ENCODE measurements at regions not wholly inside any gene's neighbourhood (a gene's known extent, or its start where the extent isn't known, plus 50 kb on each side); places are given as distances from the start of the nearest gene placed in this dataset.

- H3K18ac ChIP-seq (ENCODE audit: low read depth in 1 of 2, low read length in 2 of 2) = peak overlapping the region; percentile 23 to 34
- no peak overlapping the region for H3K4me2 ChIP-seq (ENCODE audit: low read length, poor library complexity, severe bottlenecking)
- H3K14ac ChIP-seq (ENCODE audit: low read length in 2 of 2) = no peak overlapping the region
- 95% methylated on average over 21 of the region's 21 CpGs for WGBS
- no peak overlapping the region for H3K4ac ChIP-seq (ENCODE audit: low read depth in 1 of 2, low read length in 2 of 2)
- H2BK15ac ChIP-seq (ENCODE audit: low read depth, poor library complexity, severe bottlenecking) = no peak overlapping the region
- H3K4me1 ChIP-seq (ENCODE audit: control insufficient read depth, insufficient read depth, low read depth, low read length) = peaks cover 49% of the 10 kb centered on the region
- no peaks in the 10 kb centered on the region for H3K36me3 ChIP-seq (ENCODE audit: control insufficient read depth in 1 of 2, insufficient read depth in 2 of 2, low read depth in 1 of 2, low read length in 2 of 2)
- peak overlapping the region; percentile 62 to 74 for H2BK12ac ChIP-seq (ENCODE audit: low read length in 2 of 2)
- H3K27ac ChIP-seq (ENCODE audit: low read length, poor library complexity, severe bottlenecking) = no peak overlapping the region
- H4K8ac ChIP-seq (ENCODE audit: low read length) = no peak overlapping the region
- peak overlapping the region; percentile 18 for H2AK5ac ChIP-seq (ENCODE audit: low read length, severe bottlenecking)
- H3K9ac ChIP-seq (ENCODE audit: low read length) = no peak overlapping the region
- H3K27me3 ChIP-seq (ENCODE audit: control insufficient read depth in 1 of 2, insufficient read depth in 1 of 2, low read length in 2 of 2) = peaks cover 0 to 25% of the 10 kb centered on the region in 2 experiments
- peak overlapping the region; percentile 69 for H2BK120ac ChIP-seq (ENCODE audit: low read depth, low read length)
- no peak overlapping the region for H3K4me3 ChIP-seq (ENCODE audit: insufficient read depth in 1 of 2, low read depth in 1 of 2, low read length in 2 of 2)
- H4K91ac ChIP-seq (ENCODE audit: low read length) = no peak overlapping the region
- no peak overlapping the region for H2BK5ac ChIP-seq (ENCODE audit: low read depth, low read length, poor library complexity, severe bottlenecking)
- DNase-seq = no peak
- no peak overlapping the region for H3K23ac ChIP-seq (ENCODE audit: low read length in 2 of 2)
- H3K79me1 ChIP-seq (replicated peaks; ENCODE audit: low read length, poor library complexity, severe bottlenecking) = no peaks in the 10 kb centered on the region
- no peak overlapping the region for H2AFZ ChIP-seq (ENCODE audit: low read depth, low read length)
- H3K9me3 ChIP-seq (ENCODE audit: control insufficient read depth, low read length) = no peaks in the 10 kb centered on the region
These were observed 102.6 kb upstream of the COL5A1 start for GRCh38 chr9:134538856-134539566.

GRCh38 chr9:134539586-134540194, 101.9 kb upstream of the COL5A1 start:
- peak overlapping the region; percentile 62 for H4K8ac ChIP-seq (ENCODE audit: low read length)
- H3K4ac ChIP-seq (ENCODE audit: low read depth in 1 of 2, low read length in 2 of 2) = peak overlapping the region; percentile 24 to 52
- H3K14ac ChIP-seq (ENCODE audit: low read length in 2 of 2) = no peak overlapping the region
- peaks cover 49% of the 10 kb centered on the region for H3K4me1 ChIP-seq (ENCODE audit: control insufficient read depth, insufficient read depth, low read depth, low read length)
- H2BK5ac ChIP-seq (ENCODE audit: low read depth, low read length, poor library complexity, severe bottlenecking) = no peak overlapping the region
- no peak overlapping the region for H3K4me2 ChIP-seq (ENCODE audit: low read length, poor library complexity, severe bottlenecking)
- no peak overlapping the region for H2AFZ ChIP-seq (ENCODE audit: low read depth, low read length)
- peak overlapping the region in 1 of 2 experiments; percentile 47 for H3K23ac ChIP-seq (ENCODE audit: low read length in 2 of 2)
- no peaks in the 10 kb centered on the region for H3K9me3 ChIP-seq (ENCODE audit: control insufficient read depth, low read length)
- H3K27ac ChIP-seq (ENCODE audit: low read length, poor library complexity, severe bottlenecking) = no peak overlapping the region
- peak overlapping the region; percentile 78 to 93 for H2BK12ac ChIP-seq (ENCODE audit: low read length in 2 of 2)
- WGBS = 77% methylated on average over 10 of the region's 11 CpGs
- no peak overlapping the region for H3K4me3 ChIP-seq (ENCODE audit: insufficient read depth in 1 of 2, low read depth in 1 of 2, low read length in 2 of 2)
- peak overlapping the region; percentile 92 for H2BK15ac ChIP-seq (ENCODE audit: low read depth, poor library complexity, severe bottlenecking)
- peak overlapping the region; percentile 91 for H2AK5ac ChIP-seq (ENCODE audit: low read length, severe bottlenecking)
- no peaks in the 10 kb centered on the region for H3K36me3 ChIP-seq (ENCODE audit: control insufficient read depth in 1 of 2, insufficient read depth in 2 of 2, low read depth in 1 of 2, low read length in 2 of 2)
- H2BK120ac ChIP-seq (ENCODE audit: low read depth, low read length) = peak overlapping the region; percentile 35
- H3K9ac ChIP-seq (ENCODE audit: low read length) = no peak overlapping the region
- H3K27me3 ChIP-seq (ENCODE audit: control insufficient read depth in 1 of 2, insufficient read depth in 1 of 2, low read length in 2 of 2) = peaks cover 0 to 25% of the 10 kb centered on the region in 2 experiments
- peak; percentile 22 for DNase-seq
- peak overlapping the region; percentile 82 for H4K91ac ChIP-seq (ENCODE audit: low read length)
- H3K18ac ChIP-seq (ENCODE audit: low read depth in 1 of 2, low read length in 2 of 2) = peak overlapping the region; percentile 42 to 65
- no peaks in the 10 kb centered on the region for H3K79me1 ChIP-seq (replicated peaks; ENCODE audit: low read length, poor library complexity, severe bottlenecking)

GRCh38 chr9:134540276-134541096, 101.1 kb upstream of the COL5A1 start:
- WGBS = 86% methylated on average over 16 of the region's 19 CpGs
- peak overlapping the region; percentile 62 for H4K8ac ChIP-seq (ENCODE audit: low read length)
- no peak overlapping the region for H2AFZ ChIP-seq (ENCODE audit: low read depth, low read length)
- peaks cover 49% of the 10 kb centered on the region for H3K4me1 ChIP-seq (ENCODE audit: control insufficient read depth, insufficient read depth, low read depth, low read length)
- no peak overlapping the region for H2BK120ac ChIP-seq (ENCODE audit: low read depth, low read length)
- H3K18ac ChIP-seq (ENCODE audit: low read depth in 1 of 2, low read length in 2 of 2) = peak overlapping the region; percentile 29 to 65
- no peak overlapping the region for H3K23ac ChIP-seq (ENCODE audit: low read length in 2 of 2)
- H3K9me3 ChIP-seq (ENCODE audit: control insufficient read depth, low read length) = no peaks in the 10 kb centered on the region
- peaks cover 0 to 25% of the 10 kb centered on the region in 2 experiments for H3K27me3 ChIP-seq (ENCODE audit: control insufficient read depth in 1 of 2, insufficient read depth in 1 of 2, low read length in 2 of 2)
- H3K79me1 ChIP-seq (replicated peaks; ENCODE audit: low read length, poor library complexity, severe bottlenecking) = no peaks in the 10 kb centered on the region
- H2BK15ac ChIP-seq (ENCODE audit: low read depth, poor library complexity, severe bottlenecking) = peak overlapping the region; percentile 94
- no peak for DNase-seq
- H2BK12ac ChIP-seq (ENCODE audit: low read length in 2 of 2) = peak overlapping the region; percentile 18 to 95
- H2BK5ac ChIP-seq (ENCODE audit: low read depth, low read length, poor library complexity, severe bottlenecking) = no peak overlapping the region
- H4K91ac ChIP-seq (ENCODE audit: low read length) = peak overlapping the region; percentile 25
- H3K9ac ChIP-seq (ENCODE audit: low read length) = no peak overlapping the region
- no peak overlapping the region for H3K14ac ChIP-seq (ENCODE audit: low read length in 2 of 2)
- peak overlapping the region; percentile 52 to 76 for H3K4ac ChIP-seq (ENCODE audit: low read depth in 1 of 2, low read length in 2 of 2)
- H2AK5ac ChIP-seq (ENCODE audit: low read length, severe bottlenecking) = peak overlapping the region; percentile 91
- no peak overlapping the region for H3K4me2 ChIP-seq (ENCODE audit: low read length, poor library complexity, severe bottlenecking)
- no peaks in the 10 kb centered on the region for H3K36me3 ChIP-seq (ENCODE audit: control insufficient read depth in 1 of 2, insufficient read depth in 2 of 2, low read depth in 1 of 2, low read length in 2 of 2)
- no peak overlapping the region for H3K4me3 ChIP-seq (ENCODE audit: insufficient read depth in 1 of 2, low read depth in 1 of 2, low read length in 2 of 2)
- H3K27ac ChIP-seq (ENCODE audit: low read length, poor library complexity, severe bottlenecking) = no peak overlapping the region
